GM23338 (cell line): ENCODE measurements at regions not wholly inside any gene's neighbourhood (a gene's known extent, or its start where the extent isn't known, plus 50 kb on each side); places are given as distances from the start of the nearest gene placed in this dataset.

Experiments used
- CTCF ChIP-seq, 2 experiments: fragments of 200-600 bp in 1 of 2; sonication (generic) in 1 of 2; conservative IDR thresholded peaks; 2 replicates each; pipeline versions ENCODE4 v1.5.1 to v1.6.1; 2016 to 2017; ENCODE audit warnings: antibody characterized with exemption in 2 of 2, low read depth in 2 of 2, mild to moderate bottlenecking in 2 of 2, moderate library complexity in 1 of 2
- ETS1 ChIP-seq: IDR thresholded peaks from 2 replicates; pipeline ENCODE4 v1.6.1; 2016; ENCODE audit warnings: antibody characterized with exemption
- EZH2phosphoT487 ChIP-seq: fragments of 200-600 bp; sonication (generic); IDR thresholded peaks from one replicate; pipeline ENCODE4 v1.8.1; 2018; ENCODE audit warnings: antibody characterized with exemption; ENCODE audit not compliant: unreplicated experiment
- REST ChIP-seq: IDR thresholded peaks from one replicate; pipeline ENCODE4 v1.6.1; 2018; ENCODE audit warnings: antibody characterized with exemption; ENCODE audit not compliant: unreplicated experiment

GRCh38 chr3:22244761-22245521 lies 493.9 kb upstream of the ZNF385D start:
- TF ChIP-seq CTCF (conservative IDR thresholded peaks at IDR 0.05; ENCODE audit: low read depth in 2 of 2) (no peak), REST (no peak), ETS1 (no peak), EZH2phosphoT487 (no peak)
